ENCODE measurements at regions not wholly inside any gene's neighbourhood (a gene's known extent, or its start where the extent isn't known, plus 50 kb on each side); places are given as distances from the start of the nearest gene placed in this dataset.
A peak's percentile ranks its signal among the peaks of the same experiment; 100 is the strongest.

- peak; percentile 71; the same call in 1 of the 2 replicates for TF ChIP-seq PATZ1 (CRISPR knock-in tag; IDR thresholded peaks at IDR 0.05)
- peak; percentile 56; the same call in 1 of the 2 replicates for TF ChIP-seq ZNF746 (CRISPR knock-in tag; IDR thresholded peaks at IDR 0.05)
- no peak for TF ChIP-seq ZFP90 (CRISPR knock-in tag; IDR thresholded peaks at IDR 0.05; ENCODE audit: borderline replicate concordance)
- no peak for TF ChIP-seq ZNF121 (CRISPR knock-in tag; IDR thresholded peaks at IDR 0.05)
- TF ChIP-seq ZNF709 (CRISPR knock-in tag; IDR thresholded peaks at IDR 0.05) = no peak
- peak in 1 of 2 experiments; percentile 68; a peak in 1 of 4 replicates for TF ChIP-seq EP300 (IDR thresholded peaks at IDR 0.05; ENCODE audit: low read depth in 2 of 2, low read length in 2 of 2)
- TF ChIP-seq EP300 (CRISPR knock-in tag; IDR thresholded peaks at IDR 0.05; ENCODE audit: borderline replicate concordance) = no peak
- TF ChIP-seq GRHL1 (CRISPR knock-in tag; conservative IDR thresholded peaks at IDR 0.05) = no peak
- peak; percentile 52 for TF ChIP-seq HNF4G (IDR thresholded peaks at IDR 0.05; ENCODE audit: borderline replicate concordance, low read depth, low read length)
- no peak for TF ChIP-seq HNF4G (CRISPR knock-in tag; IDR thresholded peaks at IDR 0.05; ENCODE audit: borderline replicate concordance, low read depth)
- no peak for TF ChIP-seq NONO (IDR thresholded peaks at IDR 0.05)
- 0 out of 2 replicates have a peak, but pooled peaks have one; percentile 45 for TF ChIP-seq NONO (CRISPR knock-in tag; conservative IDR thresholded peaks at IDR 0.05)
- 0 out of 2 replicates have a peak, but pooled peaks have one; percentile 5 for TF ChIP-seq KDM5B (CRISPR knock-in tag; IDR thresholded peaks at IDR 0.05; ENCODE audit: borderline replicate concordance)
- 0 out of 2 replicates have a peak, but pooled peaks have one; percentile 12 for TF ChIP-seq SALL1 (CRISPR knock-in tag; IDR thresholded peaks at IDR 0.05)
- TF ChIP-seq, protein P1, sequence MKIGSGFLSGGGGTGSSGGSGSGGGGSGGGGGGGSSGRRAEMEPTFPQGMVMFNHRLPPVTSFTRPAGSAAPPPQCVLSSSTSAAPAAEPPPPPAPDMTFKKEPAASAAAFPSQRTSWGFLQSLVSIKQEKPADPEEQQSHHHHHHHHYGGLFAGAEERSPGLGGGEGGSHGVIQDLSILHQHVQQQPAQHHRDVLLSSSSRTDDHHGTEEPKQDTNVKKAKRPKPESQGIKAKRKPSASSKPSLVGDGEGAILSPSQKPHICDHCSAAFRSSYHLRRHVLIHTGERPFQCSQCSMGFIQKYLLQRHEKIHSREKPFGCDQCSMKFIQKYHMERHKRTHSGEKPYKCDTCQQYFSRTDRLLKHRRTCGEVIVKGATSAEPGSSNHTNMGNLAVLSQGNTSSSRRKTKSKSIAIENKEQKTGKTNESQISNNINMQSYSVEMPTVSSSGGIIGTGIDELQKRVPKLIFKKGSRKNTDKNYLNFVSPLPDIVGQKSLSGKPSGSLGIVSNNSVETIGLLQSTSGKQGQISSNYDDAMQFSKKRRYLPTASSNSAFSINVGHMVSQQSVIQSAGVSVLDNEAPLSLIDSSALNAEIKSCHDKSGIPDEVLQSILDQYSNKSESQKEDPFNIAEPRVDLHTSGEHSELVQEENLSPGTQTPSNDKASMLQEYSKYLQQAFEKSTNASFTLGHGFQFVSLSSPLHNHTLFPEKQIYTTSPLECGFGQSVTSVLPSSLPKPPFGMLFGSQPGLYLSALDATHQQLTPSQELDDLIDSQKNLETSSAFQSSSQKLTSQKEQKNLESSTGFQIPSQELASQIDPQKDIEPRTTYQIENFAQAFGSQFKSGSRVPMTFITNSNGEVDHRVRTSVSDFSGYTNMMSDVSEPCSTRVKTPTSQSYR (CRISPR knock-in tag; IDR thresholded peaks at IDR 0.05; ENCODE audit: borderline replicate concordance) = peak; percentile 61; the same call in 1 of the 2 replicates
- TF ChIP-seq FOXA1 (IDR thresholded peaks at IDR 0.05) = no peak
- TF ChIP-seq FOXA1 (CRISPR knock-in tag; IDR thresholded peaks at IDR 0.05) = peak; percentile 63
- 0 out of 2 replicates have a peak, but pooled peaks have one; percentile 42 for TF ChIP-seq LCORL (IDR thresholded peaks at IDR 0.05)
- peak; percentile 93 for TF ChIP-seq LCORL (CRISPR knock-in tag; IDR thresholded peaks at IDR 0.05)
- TF ChIP-seq ZZZ3 (CRISPR knock-in tag; IDR thresholded peaks at IDR 0.05; ENCODE audit: borderline replicate concordance) = no peak
- no peak for TF ChIP-seq KAT2B (IDR thresholded peaks at IDR 0.05; ENCODE audit: borderline replicate concordance, low read depth, low read length)
- TF ChIP-seq ZNF572 (CRISPR knock-in tag; IDR thresholded peaks at IDR 0.05) = no peak
- TF ChIP-seq NCOR1 (IDR thresholded peaks at IDR 0.05; ENCODE audit: borderline replicate concordance, low read length) = 0 out of 2 replicates have a peak, but pooled peaks have one; percentile 29
- peak; percentile 18; the same call in 1 of the 2 replicates for TF ChIP-seq RXRA (CRISPR knock-in tag; IDR thresholded peaks at IDR 0.05)
- TF ChIP-seq ZSCAN25 (CRISPR knock-in tag; IDR thresholded peaks at IDR 0.05) = peak; percentile 61; the same call in 1 of the 2 replicates
- TF ChIP-seq ZBTB3 (CRISPR knock-in tag; IDR thresholded peaks at IDR 0.05; ENCODE audit: borderline replicate concordance, low read depth) = no peak
Observed at GRCh38 chr20:48375804-48376203, 452.0 kb downstream of the PREX1 start (continued).
